ENCODE measurements at regions not wholly inside any gene's neighbourhood (a gene's known extent, or its start where the extent isn't known, plus 50 kb on each side); places are given as distances from the start of the nearest gene placed in this dataset.

GRCh38 chr7:56483861-56484550, 367.8 kb upstream of the NUPR2 start:
- H3K9me3 ChIP-seq (replicated peaks; ENCODE audit: control insufficient read depth, insufficient read depth, low read length), result peaks cover 5% of the 10 kb centered on the region
- DNase-seq (ENCODE audit: low read depth, low spot score) (no peak), FAIRE-seq (no peak)
- BruUV-seq (replicated peaks), result no TSS peak
- no peak overlapping the region for H3K27ac ChIP-seq (ENCODE audit: insufficient read depth, low read depth, low read length)
- H3K4me1 ChIP-seq (ENCODE audit: control insufficient read depth, extremely low read depth, insufficient read depth, low read length), result no peaks in the 10 kb centered on the region
- H3K36me3 ChIP-seq (ENCODE audit: control insufficient read depth in 2 of 2, extremely low read depth in 1 of 2, insufficient read depth in 2 of 2, low read length in 2 of 2), result no peaks in the 10 kb centered on the region
- no peak overlapping the region for H2AFZ ChIP-seq (ENCODE audit: low read depth, low read length)
- no peak overlapping the region for H3K9ac ChIP-seq (replicated peaks; ENCODE audit: extremely low read depth, insufficient read depth, low read length)
- H3K4me2 ChIP-seq (ENCODE audit: insufficient read depth, low read length), result no peak overlapping the region
- CTCF ChIA-PET, result no interaction called here
- intact Hi-C loops (cut with micrococcal nuclease) (no loop called here), dilution Hi-C loops (cut with MboI; ENCODE audit: extremely low pct_ligation_motif_present, low sequenced_read_pairs) (no loop called here)
- H3K27me3 ChIP-seq (ENCODE audit: control insufficient read depth in 2 of 2, insufficient read depth in 2 of 2, low read length in 2 of 2), result no peaks in the 10 kb centered on the region
- POLR2A ChIA-PET, result no interaction called here
- no peaks in the 10 kb centered on the region for H3K79me2 ChIP-seq (ENCODE audit: control insufficient read depth, insufficient read depth, low read length)
- H3K9me1 ChIP-seq (replicated peaks; ENCODE audit: control insufficient read depth, extremely low read depth, insufficient read depth, low read length), result no peaks in the 10 kb centered on the region
- no peaks in the 10 kb centered on the region for H4K20me1 ChIP-seq (replicated peaks; ENCODE audit: control insufficient read depth, extremely low read depth, insufficient read depth, low read length)
- TF ChIP-seq MYC (IDR thresholded peaks at IDR 0.05; ENCODE audit: low read depth, low read length), result no peak
- no peak for TF ChIP-seq EZH2 (IDR thresholded peaks at IDR 0.05; ENCODE audit: borderline replicate concordance, low read depth, low read length, severe bottlenecking)
- TF ChIP-seq CTCF (IDR thresholded peaks at IDR 0.05; ENCODE audit: extremely low read depth in 1 of 2, insufficient read depth in 1 of 2, low read depth in 1 of 2, low read length in 2 of 2), result no peak
- TF ChIP-seq FOS (IDR thresholded peaks at IDR 0.05; ENCODE audit: borderline replicate concordance, insufficient read depth, low read length), result no peak
- TF ChIP-seq MAX (IDR thresholded peaks at IDR 0.05; ENCODE audit: insufficient read depth, insufficient read length), result no peak
- TF ChIP-seq GATA2 (IDR thresholded peaks at IDR 0.05; ENCODE audit: insufficient read depth, insufficient read length, low read depth, low read length), result no peak
- no peak overlapping the region for H3K4me3 ChIP-seq (replicated peaks in 1 of 3; ENCODE audit: insufficient read depth in 1 of 3, low read depth in 1 of 3, low read length in 3 of 3)
